ENCODE measurements at regions not wholly inside any gene's neighbourhood (a gene's known extent, or its start where the extent isn't known, plus 50 kb on each side); places are given as distances from the start of the nearest gene placed in this dataset.

DNA sequence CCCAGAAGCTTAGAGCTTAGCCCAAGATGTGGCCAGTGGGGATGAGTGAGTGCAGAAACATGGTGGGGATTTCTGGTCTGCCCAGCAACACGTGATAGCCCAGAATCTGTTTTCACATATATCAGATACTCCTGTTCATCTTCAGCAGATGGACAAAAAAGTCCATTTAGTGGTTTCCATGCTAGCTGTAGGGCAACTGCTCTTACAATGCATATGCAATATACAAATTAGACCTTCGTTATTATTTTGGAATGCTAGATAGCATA, 96.9 kb upstream of the SGIP1 start:
- no peak for TF ChIP-seq POLR2A (IDR thresholded peaks at IDR 0.05)
- no peak for TF ChIP-seq CTCF (IDR thresholded peaks at IDR 0.05)
